ENCODE measurements at regions not wholly inside any gene's neighbourhood (a gene's known extent, or its start where the extent isn't known, plus 50 kb on each side); places are given as distances from the start of the nearest gene placed in this dataset.

DNA sequence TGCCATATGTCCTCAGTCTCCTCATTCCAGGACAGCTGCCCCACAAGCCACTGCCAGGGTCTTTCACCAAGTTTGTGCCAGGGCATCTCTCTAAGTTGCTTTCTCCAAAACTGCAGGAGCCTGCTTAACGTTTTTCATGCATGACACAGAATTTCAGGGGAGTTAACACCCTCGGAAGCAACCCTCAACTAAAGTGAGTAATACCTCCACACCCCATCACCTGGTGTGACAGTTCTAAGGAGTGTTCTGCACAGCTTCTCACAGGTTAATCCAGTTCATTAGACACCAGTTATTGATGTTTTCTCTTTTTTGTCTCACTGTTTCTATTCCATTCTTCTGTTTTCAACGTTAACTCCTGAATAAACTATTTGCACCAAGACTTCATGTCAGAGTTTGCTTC, 115.0 kb downstream of the BACH1 start:
- peaks cover 0 to 3% (median 0%) of the 10 kb centered on the region in 7 donors for H3K9me3 Mint-ChIP-seq
- intact Hi-C loops (cut with micrococcal nuclease) = no loop called here
- H3K36me3 Mint-ChIP-seq = peaks cover 45 to 47% of the 10 kb centered on the region in 2 donors
- Histone ChIP-seq H3K36me3 (replicated peaks in 1 of 2; ENCODE audit: control insufficient read depth in 1 of 2, insufficient read depth in 2 of 2, low read length in 2 of 2) (peaks cover 3 to 53% of the 10 kb centered on the region in 2 donors), H3K27me3 (ENCODE audit: control insufficient read depth in 2 of 2, insufficient read depth in 2 of 2, low read length in 2 of 2) (no peaks in the 10 kb centered on the region), H3K9ac (ENCODE audit: insufficient read depth, low read length, poor library complexity, severe bottlenecking) (no peak overlapping the region), H3K27ac (ENCODE audit: low read depth in 1 of 2, low read length in 2 of 2) (no peak overlapping the region), H3K79me2 (ENCODE audit: insufficient read depth, low read length) (no peaks in the 10 kb centered on the region), H2AFZ (ENCODE audit: insufficient read depth, low read depth, low read length, poor library complexity, severe bottlenecking) (no peak overlapping the region), H3K4me3 (replicated peaks in 1 of 3; ENCODE audit: low read depth in 2 of 3, low read length in 3 of 3) (no peak overlapping the region), H4K20me1 (ENCODE audit: insufficient read depth, low read length) (no peaks in the 10 kb centered on the region), H3K4me1 (ENCODE audit: control insufficient read depth in 1 of 2, insufficient read depth in 2 of 2, low read length in 2 of 2) (no peaks in the 10 kb centered on the region), H3K9me3 (replicated peaks in 1 of 2; ENCODE audit: control insufficient read depth in 1 of 2, insufficient read depth in 1 of 2, low read length in 2 of 2) (no peaks in the 10 kb centered on the region), H3K4me2 (replicated peaks; ENCODE audit: extremely low read depth, low read length, poor library complexity, severe bottlenecking) (no peak overlapping the region)
- H3K27me3 Mint-ChIP-seq (ENCODE audit: low read depth in 3 of 3) = no peaks in the 10 kb centered on the region
- no CpG with 5 or more reads among the region's 3 CpGs for WGBS (ENCODE audit: insufficient coverage)
- no peak overlapping the region for H3K4me3 Mint-ChIP-seq
- no peak for DNase-seq
- no peaks in the 10 kb centered on the region for H3K4me1 Mint-ChIP-seq
- no peak for TF ChIP-seq CTCF (IDR thresholded peaks at IDR 0.05)
- H3K27ac Mint-ChIP-seq = peak overlapping the region in 1 of 7 donors; percentile 42

GRCh38 chr21:29416268-29416667, 117.5 kb downstream of the BACH1 start:
- peaks cover 3 to 46% of the 10 kb centered on the region in 2 donors for H3K36me3 ChIP-seq (replicated peaks in 1 of 2; ENCODE audit: control insufficient read depth in 1 of 2, insufficient read depth in 2 of 2, low read length in 2 of 2)
- intact Hi-C loops (cut with micrococcal nuclease) = no loop called here

More at GRCh38 chr21:29416268-29416667, 117.5 kb downstream of the BACH1 start:
- no peaks in the 10 kb centered on the region for H3K9me3 ChIP-seq (replicated peaks in 1 of 2; ENCODE audit: control insufficient read depth in 1 of 2, insufficient read depth in 1 of 2, low read length in 2 of 2)
- H2AFZ ChIP-seq (ENCODE audit: insufficient read depth, low read depth, low read length, poor library complexity, severe bottlenecking) = no peak overlapping the region
- H3K4me3 ChIP-seq (replicated peaks in 1 of 3; ENCODE audit: low read depth in 2 of 3, low read length in 3 of 3) = no peak overlapping the region
- H3K27me3 ChIP-seq (ENCODE audit: control insufficient read depth in 2 of 2, insufficient read depth in 2 of 2, low read length in 2 of 2) = no peaks in the 10 kb centered on the region
- H3K4me3 Mint-ChIP-seq = no peak overlapping the region
- no peak overlapping the region for H3K27ac Mint-ChIP-seq
- H3K27me3 Mint-ChIP-seq (ENCODE audit: low read depth in 3 of 3) = no peaks in the 10 kb centered on the region
- no peaks in the 10 kb centered on the region for H3K79me2 ChIP-seq (ENCODE audit: insufficient read depth, low read length)
- no peak for DNase-seq
- H3K4me1 Mint-ChIP-seq = peaks cover 2% of the 10 kb centered on the region
- no peaks in the 10 kb centered on the region for H3K4me1 ChIP-seq (ENCODE audit: control insufficient read depth in 1 of 2, insufficient read depth in 2 of 2, low read length in 2 of 2)
- no peak overlapping the region for H3K27ac ChIP-seq (ENCODE audit: low read depth in 1 of 2, low read length in 2 of 2)
- H3K36me3 Mint-ChIP-seq = peaks cover 39 to 43% of the 10 kb centered on the region in 2 donors
- no peak for TF ChIP-seq CTCF (IDR thresholded peaks at IDR 0.05)
- H3K9ac ChIP-seq (ENCODE audit: insufficient read depth, low read length, poor library complexity, severe bottlenecking) = no peak overlapping the region
- no peaks in the 10 kb centered on the region for H4K20me1 ChIP-seq (ENCODE audit: insufficient read depth, low read length)
- no CpG with 5 or more reads among the region's 4 CpGs for WGBS (ENCODE audit: insufficient coverage)
- no peak overlapping the region for H3K4me2 ChIP-seq (replicated peaks; ENCODE audit: extremely low read depth, low read length, poor library complexity, severe bottlenecking)
- peaks cover 0 to 3% (median 0%) of the 10 kb centered on the region in 7 donors for H3K9me3 Mint-ChIP-seq

Measured in CD14-positive monocyte (primary cell).